ENCODE measurements at regions not wholly inside any gene's neighbourhood (a gene's known extent, or its start where the extent isn't known, plus 50 kb on each side); places are given as distances from the start of the nearest gene placed in this dataset.

DNA sequence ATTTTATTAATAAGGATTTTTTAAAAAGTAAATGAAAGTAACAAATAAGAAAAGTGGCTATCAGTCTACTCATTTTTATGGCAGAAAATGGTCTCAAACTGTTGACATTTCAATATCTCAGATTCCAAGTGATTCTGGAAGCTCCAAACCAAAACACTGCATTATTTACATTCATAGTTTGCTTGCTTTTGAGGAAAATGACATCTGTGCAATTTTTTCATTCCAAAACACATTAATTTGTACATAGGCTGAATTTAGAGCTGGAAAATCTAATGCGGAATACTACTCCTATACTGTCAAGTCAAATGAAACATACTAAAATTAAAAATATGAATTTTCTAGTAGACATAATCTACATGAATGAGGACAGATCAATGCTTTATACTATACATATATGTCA is 1047.6 kb downstream of the CDH9 start:
- ChIA-PET POLR2A (no interaction called here), CTCF (no interaction called here)
- no peak for DNase-seq
- Histone ChIP-seq H4K20me1 (ENCODE audit: control insufficient read depth, insufficient read depth, low read length, poor library complexity, severe bottlenecking) (no peaks in the 10 kb centered on the region), H3K4me3 (ENCODE audit: control extremely low read depth in 1 of 5, extremely low read depth in 1 of 5, insufficient read depth in 1 of 5, low read depth in 2 of 5, low read length in 4 of 5) (no peak overlapping the region), H3K4me1 (ENCODE audit: control insufficient read depth in 2 of 2, insufficient read depth in 2 of 2, low read length in 2 of 2) (no peaks in the 10 kb centered on the region), H2AFZ (ENCODE audit: insufficient read depth, low read depth, low read length, poor library complexity, severe bottlenecking) (no peak overlapping the region), H3K36me3 (replicated peaks in 1 of 2; ENCODE audit: control extremely low read depth in 1 of 2, control insufficient read depth in 1 of 2, extremely low read depth in 1 of 2, insufficient read depth in 2 of 2, low read length in 1 of 2) (no peaks in the 10 kb centered on the region), H3K27me3 (replicated peaks in 1 of 4; ENCODE audit: control extremely low read depth in 1 of 4, control insufficient read depth in 3 of 4, insufficient read depth in 4 of 4, low read length in 3 of 4) (no peaks in the 10 kb centered on the region), H3K4me2 (replicated peaks; ENCODE audit: low read depth, low read length, poor library complexity, severe bottlenecking) (no peak overlapping the region), H3K27ac (ENCODE audit: low read length in 2 of 2) (no peak overlapping the region), H3K9ac (ENCODE audit: low read length) (no peak overlapping the region), H3K9me3 (ENCODE audit: control extremely low read depth in 1 of 3, control insufficient read depth in 2 of 3, insufficient read depth in 1 of 3, low read length in 2 of 3) (peaks cover 0 to 7% (median 0%) of the 10 kb centered on the region in 3 donors), H3K79me2 (ENCODE audit: control insufficient read depth, insufficient read depth, low read length) (no peaks in the 10 kb centered on the region)
- Mint-ChIP-seq H3K4me1 (no peaks in the 10 kb centered on the region), H3K27ac (no peak overlapping the region), H3K4me3 (no peak overlapping the region), H3K27me3 (no peaks in the 10 kb centered on the region), H3K9me3 (ENCODE audit: insufficient read depth) (peaks cover 11% of the 10 kb centered on the region)
- no CpG with 5 or more reads among the region's 1 CpG for WGBS (ENCODE audit: insufficient coverage)
- no peak for TF ChIP-seq CTCF (IDR thresholded peaks at IDR 0.05)
- TF ChIP-seq EZH2 (IDR thresholded peaks at IDR 0.05; ENCODE audit: borderline replicate concordance, insufficient read depth, low read depth, low read length, poor library complexity, severe bottlenecking), result no peak
- ATAC-seq (ENCODE audit: low read depth), result no peak
- intact Hi-C loops (cut with micrococcal nuclease), result no loop called here

DNA sequence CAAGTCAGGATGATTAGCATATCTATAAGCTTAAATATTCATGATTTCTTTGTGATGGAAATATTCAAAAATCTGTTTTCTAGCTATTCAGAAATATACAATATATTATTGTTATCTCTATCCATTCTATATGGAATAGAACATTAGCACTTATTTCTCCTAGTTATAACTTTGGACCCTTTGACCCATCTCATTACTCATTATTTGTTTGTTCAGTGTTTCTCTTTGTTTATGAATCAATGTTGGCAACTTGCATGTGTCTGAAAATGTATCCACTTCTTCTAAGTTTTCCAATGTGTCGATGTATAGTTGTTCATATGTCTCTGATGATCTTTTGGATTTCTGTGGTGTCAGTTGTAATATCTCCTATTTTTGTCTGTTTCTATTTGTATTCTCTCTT is 1059.3 kb downstream of the CDH9 start:
- Histone ChIP-seq H2AFZ (ENCODE audit: insufficient read depth, low read depth, low read length, poor library complexity, severe bottlenecking) (no peak overlapping the region), H4K20me1 (ENCODE audit: control insufficient read depth, insufficient read depth, low read length, poor library complexity, severe bottlenecking) (no peaks in the 10 kb centered on the region), H3K36me3 (replicated peaks in 1 of 2; ENCODE audit: control extremely low read depth in 1 of 2, control insufficient read depth in 1 of 2, extremely low read depth in 1 of 2, insufficient read depth in 2 of 2, low read length in 1 of 2) (no peaks in the 10 kb centered on the region), H3K79me2 (ENCODE audit: control insufficient read depth, insufficient read depth, low read length) (no peaks in the 10 kb centered on the region), H3K9me3 (ENCODE audit: control extremely low read depth in 1 of 3, control insufficient read depth in 2 of 3, insufficient read depth in 1 of 3, low read length in 2 of 3) (no peaks in the 10 kb centered on the region), H3K4me1 (ENCODE audit: control insufficient read depth in 2 of 2, insufficient read depth in 2 of 2, low read length in 2 of 2) (no peaks in the 10 kb centered on the region), H3K9ac (ENCODE audit: low read length) (no peak overlapping the region), H3K4me3 (ENCODE audit: control extremely low read depth in 1 of 5, extremely low read depth in 1 of 5, insufficient read depth in 1 of 5, low read depth in 2 of 5, low read length in 4 of 5) (no peak overlapping the region), H3K27me3 (replicated peaks in 1 of 4; ENCODE audit: control extremely low read depth in 1 of 4, control insufficient read depth in 3 of 4, insufficient read depth in 4 of 4, low read length in 3 of 4) (no peaks in the 10 kb centered on the region), H3K4me2 (replicated peaks; ENCODE audit: low read depth, low read length, poor library complexity, severe bottlenecking) (no peak overlapping the region), H3K27ac (ENCODE audit: low read length in 2 of 2) (no peak overlapping the region)
- no peak for TF ChIP-seq CTCF (IDR thresholded peaks at IDR 0.05)
- WGBS (ENCODE audit: insufficient coverage), result no CpG with 5 or more reads among the region's 1 CpG
- ATAC-seq (ENCODE audit: low read depth) (no peak), DNase-seq (no peak)
- Mint-ChIP-seq H3K4me1 (no peaks in the 10 kb centered on the region), H3K4me3 (no peak overlapping the region), H3K9me3 (ENCODE audit: insufficient read depth) (peaks cover 2% of the 10 kb centered on the region), H3K27ac (no peak overlapping the region), H3K27me3 (no peaks in the 10 kb centered on the region)
- CTCF ChIA-PET, result no interaction called here
- POLR2A ChIA-PET, result no interaction called here
- intact Hi-C loops (cut with micrococcal nuclease), result no loop called here

Measured in B cell (primary cell).